ENCODE measurements at regions not wholly inside any gene's neighbourhood (a gene's known extent, or its start where the extent isn't known, plus 50 kb on each side); places are given as distances from the start of the nearest gene placed in this dataset.

DNA sequence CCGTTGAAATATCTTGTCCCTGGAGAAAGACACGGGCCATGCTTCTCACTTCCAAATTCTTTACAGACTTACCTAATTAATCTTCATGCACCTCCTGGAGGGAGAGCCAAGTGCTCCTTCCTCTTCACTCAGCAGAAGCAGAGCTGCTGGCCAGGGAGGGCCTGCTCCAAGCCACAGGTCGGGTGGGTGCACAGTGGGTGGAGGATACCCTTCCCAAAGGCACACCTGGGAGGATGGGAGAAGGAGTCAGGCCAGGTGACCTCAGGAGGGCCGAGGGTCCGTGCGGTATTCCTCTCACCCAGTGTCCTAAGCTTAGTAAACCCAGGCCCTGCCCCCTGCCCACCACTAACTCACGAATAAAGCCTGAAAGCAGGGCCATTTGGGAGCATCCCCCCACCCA is 171.3 kb upstream of the RPL38 start:
- no peak for ATAC-seq
- H3K27me3 Mint-ChIP-seq: peaks cover 51% of the 10 kb centered on the region
- no peaks in the 10 kb centered on the region for H3K4me1 Mint-ChIP-seq
- H3K4me3 Mint-ChIP-seq: no peak overlapping the region
- no peaks in the 10 kb centered on the region for H3K36me3 Mint-ChIP-seq
- no peak overlapping the region for H3K27ac Mint-ChIP-seq
- H3K9me3 Mint-ChIP-seq: no peaks in the 10 kb centered on the region

DNA sequence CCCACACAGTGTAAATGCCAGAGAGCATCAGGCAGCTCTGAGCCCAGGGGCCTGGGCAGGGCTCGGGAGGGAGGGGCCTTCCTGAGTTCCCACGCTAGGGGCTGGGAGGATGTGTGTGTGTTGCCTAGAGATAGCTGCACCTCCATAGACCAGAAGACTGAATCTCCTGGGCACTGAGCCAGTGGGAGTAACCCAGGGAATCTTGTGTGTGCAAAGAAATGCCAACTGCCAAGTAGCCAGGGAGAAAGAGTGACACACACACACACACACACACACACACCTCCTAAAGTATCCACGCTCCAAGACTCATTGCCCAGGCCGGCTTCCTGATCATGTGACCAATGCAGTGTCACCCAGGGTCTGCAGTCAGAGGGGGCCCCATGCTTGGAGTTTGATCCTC is 166.2 kb upstream of the RPL38 start:
- H3K36me3 Mint-ChIP-seq: no peaks in the 10 kb centered on the region
- H3K4me3 Mint-ChIP-seq: no peak overlapping the region
- no peak overlapping the region for H3K27ac Mint-ChIP-seq
- no peak for ATAC-seq
- no peaks in the 10 kb centered on the region for H3K9me3 Mint-ChIP-seq
- H3K27me3 Mint-ChIP-seq: peaks cover 13% of the 10 kb centered on the region
- H3K4me1 Mint-ChIP-seq: no peaks in the 10 kb centered on the region

DNA sequence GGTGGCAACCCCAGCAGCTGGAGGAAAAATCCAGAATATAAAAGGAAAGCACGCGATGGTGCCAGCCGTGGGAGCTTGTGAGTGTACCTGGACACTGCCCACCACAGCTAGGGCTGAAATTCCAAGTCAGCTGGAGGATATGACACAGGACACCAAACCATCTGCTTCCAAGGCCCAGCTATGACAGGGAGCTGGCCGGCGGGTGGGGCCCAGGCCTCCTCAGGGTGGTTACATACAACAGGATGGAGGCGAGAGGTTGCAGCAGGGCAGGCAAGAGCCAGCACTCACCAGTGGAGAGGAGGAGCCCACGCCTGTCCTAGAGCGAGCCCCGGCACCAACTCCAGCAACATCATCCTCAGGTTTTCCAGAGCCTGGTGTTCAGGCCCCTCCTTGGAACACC is 163.2 kb upstream of the RPL38 start:
- Mint-ChIP-seq H3K27me3 (peaks cover 1% of the 10 kb centered on the region), H3K4me3 (no peak overlapping the region)
- ATAC-seq: peak; percentile 6

DNA sequence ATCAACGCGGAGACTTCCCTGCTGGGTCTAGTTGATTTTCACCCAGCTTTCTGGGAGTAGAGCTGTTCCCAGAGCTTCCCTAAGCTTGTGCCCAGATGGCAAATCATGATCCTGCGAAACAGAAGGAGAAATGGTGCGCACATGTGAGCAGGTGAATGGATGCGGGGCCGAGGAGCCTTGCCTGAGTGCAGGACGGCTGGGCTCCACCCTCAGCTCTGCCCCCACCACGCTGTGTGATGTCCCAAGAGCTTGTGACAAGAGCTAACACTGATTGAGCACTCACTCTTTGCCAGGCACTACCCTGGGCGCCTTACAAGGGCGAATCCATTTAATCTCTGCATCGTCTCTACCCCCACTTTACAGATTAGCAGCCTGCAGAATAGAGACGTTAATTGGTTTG is 162.7 kb upstream of the RPL38 start:
- Mint-ChIP-seq H3K9me3 (no peaks in the 10 kb centered on the region), H3K27me3 (peaks cover 5% of the 10 kb centered on the region), H3K4me3 (no peak overlapping the region), H3K36me3 (no peaks in the 10 kb centered on the region), H3K4me1 (no peaks in the 10 kb centered on the region), H3K27ac (no peak overlapping the region)
- no peak for ATAC-seq

More for the DNA sequence above, 163.2 kb upstream of the RPL38 start:
- Mint-ChIP-seq H3K4me1 (no peaks in the 10 kb centered on the region), H3K27ac (no peak overlapping the region), H3K36me3 (no peaks in the 10 kb centered on the region), H3K9me3 (no peaks in the 10 kb centered on the region)

DNA sequence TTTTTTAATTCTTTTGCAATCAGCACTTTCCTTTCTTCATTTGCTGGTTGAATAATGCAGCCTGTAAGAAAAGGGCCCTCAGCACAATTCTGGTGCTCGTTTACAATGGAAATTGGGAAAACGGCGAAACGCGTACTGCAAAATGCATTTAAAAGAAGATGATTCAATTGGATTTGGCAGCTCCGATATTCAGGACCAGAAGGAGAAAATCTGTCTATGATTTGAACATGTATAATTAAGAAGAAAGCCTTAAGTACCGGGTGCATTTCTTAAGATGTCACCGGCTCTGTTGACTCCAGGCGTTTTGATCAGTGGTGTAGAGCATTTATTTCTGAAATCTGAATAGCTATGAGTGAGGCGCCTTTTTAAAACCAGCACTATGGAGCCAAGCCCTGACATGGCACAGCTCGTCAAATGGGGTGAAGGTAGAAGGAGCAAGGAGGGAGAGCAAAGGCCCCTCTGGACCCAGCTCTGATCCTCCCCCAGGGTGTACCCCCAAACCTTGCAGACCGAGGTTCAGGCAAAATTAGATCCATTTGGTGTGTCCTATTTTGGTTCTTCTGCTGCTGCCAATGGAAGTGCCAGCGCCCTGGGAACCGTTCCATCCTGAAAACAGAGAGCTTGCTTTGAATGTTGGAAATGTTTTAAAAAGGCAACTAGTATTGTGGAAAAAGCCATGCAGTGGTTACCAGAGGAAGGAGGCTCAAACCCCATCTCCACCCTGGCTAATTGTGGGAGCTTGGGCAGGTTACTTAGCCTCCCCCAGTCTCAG is 161.4 kb upstream of the RPL38 start:
- Mint-ChIP-seq H3K27ac (no peak overlapping the region), H3K9me3 (no peaks in the 10 kb centered on the region), H3K36me3 (no peaks in the 10 kb centered on the region), H3K27me3 (peaks cover 10% of the 10 kb centered on the region), H3K4me3 (no peak overlapping the region), H3K4me1 (no peaks in the 10 kb centered on the region)
- no peak for ATAC-seq

DNA sequence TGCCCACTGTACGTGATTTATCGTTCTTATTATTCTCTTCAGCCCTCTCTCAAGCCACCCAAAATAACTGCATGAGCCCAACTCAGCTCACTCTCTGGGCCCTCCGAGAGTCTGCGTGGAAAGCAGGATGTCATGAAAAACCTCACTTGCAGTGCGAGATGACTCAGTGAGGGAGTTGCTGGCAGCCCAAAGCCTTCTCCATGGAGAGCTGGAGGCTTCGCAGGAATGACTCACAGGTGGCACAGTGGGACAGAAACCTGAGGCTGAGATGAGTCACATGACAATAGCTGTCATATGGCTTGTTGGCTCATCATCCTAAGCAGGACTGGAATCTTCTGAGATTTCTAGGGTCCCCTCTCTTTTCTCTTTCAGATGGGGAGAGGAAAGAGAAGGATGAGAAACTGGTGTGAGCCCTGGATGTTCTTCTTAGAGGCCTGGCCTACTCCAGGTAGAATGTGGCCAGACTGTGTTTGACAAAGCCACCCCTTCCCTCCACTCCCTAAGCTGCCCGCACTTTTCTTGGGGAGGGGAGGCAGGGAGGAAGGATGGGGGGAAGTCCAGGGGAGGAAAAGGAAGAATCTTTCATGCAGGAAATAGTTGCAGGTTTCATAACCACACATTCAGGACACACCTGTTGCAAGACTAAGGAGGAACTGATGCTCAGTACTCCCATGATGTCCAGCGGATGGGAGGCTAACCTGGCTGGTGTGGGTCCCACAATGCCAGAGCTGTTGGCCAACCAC is 160.6 kb upstream of the RPL38 start:
- Mint-ChIP-seq H3K36me3 (no peaks in the 10 kb centered on the region), H3K9me3 (no peaks in the 10 kb centered on the region), H3K4me3 (no peak overlapping the region), H3K4me1 (no peaks in the 10 kb centered on the region), H3K27me3 (peaks cover 15% of the 10 kb centered on the region), H3K27ac (no peak overlapping the region)
- ATAC-seq: peak; percentile 5

GRCh38 chr17:74043976-74044375 is 159.5 kb upstream of the RPL38 start:
- no peak for ATAC-seq
- no peaks in the 10 kb centered on the region for H3K4me1 Mint-ChIP-seq
- no peaks in the 10 kb centered on the region for H3K36me3 Mint-ChIP-seq
- H3K9me3 Mint-ChIP-seq: no peaks in the 10 kb centered on the region
- H3K27me3 Mint-ChIP-seq: peaks cover 26% of the 10 kb centered on the region
- H3K4me3 Mint-ChIP-seq: no peak overlapping the region
- H3K27ac Mint-ChIP-seq: no peak overlapping the region

DNA sequence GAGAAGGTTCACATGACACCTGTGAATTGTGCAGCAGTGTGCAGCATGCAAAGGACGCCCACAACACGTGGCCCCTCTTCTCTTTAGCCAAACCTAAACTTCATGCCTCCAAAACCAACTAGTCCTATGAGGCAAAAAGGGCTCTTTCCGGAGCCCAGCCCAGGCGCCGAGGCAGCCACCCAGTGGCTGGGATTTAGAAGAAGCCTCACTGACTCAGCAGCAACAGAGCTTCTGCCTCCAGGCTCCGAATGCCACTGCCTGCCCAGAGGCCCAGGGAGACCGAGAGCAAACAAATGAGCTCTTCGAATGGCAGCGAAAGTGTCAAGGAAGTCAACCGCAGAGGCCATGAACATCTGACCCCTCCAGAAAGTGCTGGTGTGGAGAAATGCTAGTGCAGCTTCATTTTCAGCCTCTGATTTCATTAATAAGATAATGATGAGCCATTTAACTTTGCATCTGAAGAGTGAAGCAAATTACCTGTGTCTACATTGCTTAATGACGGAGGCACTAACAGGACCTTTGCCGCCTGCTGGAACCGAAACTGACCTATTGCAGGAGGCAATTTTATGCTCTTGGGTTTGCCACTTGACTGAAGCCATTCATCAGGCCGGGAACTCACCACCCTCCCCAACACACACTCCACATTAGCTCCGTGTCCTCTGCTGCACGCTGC is 157.7 kb upstream of the RPL38 start:
- no peak for ATAC-seq
- no peaks in the 10 kb centered on the region for H3K36me3 Mint-ChIP-seq
- no peaks in the 10 kb centered on the region for H3K4me1 Mint-ChIP-seq
- H3K4me3 Mint-ChIP-seq: no peak overlapping the region
- H3K9me3 Mint-ChIP-seq: no peaks in the 10 kb centered on the region
- peaks cover 44% of the 10 kb centered on the region for H3K27me3 Mint-ChIP-seq
- no peak overlapping the region for H3K27ac Mint-ChIP-seq

- Mint-ChIP-seq H3K4me3 (no peak overlapping the region), H3K9me3 (no peaks in the 10 kb centered on the region), H3K36me3 (no peaks in the 10 kb centered on the region), H3K27ac (no peak overlapping the region), H3K4me1 (no peaks in the 10 kb centered on the region), H3K27me3 (peaks cover 56% of the 10 kb centered on the region)
- ATAC-seq: no peak
Observed at GRCh38 chr17:74049167-74049966, 154.1 kb upstream of the RPL38 start.

DNA sequence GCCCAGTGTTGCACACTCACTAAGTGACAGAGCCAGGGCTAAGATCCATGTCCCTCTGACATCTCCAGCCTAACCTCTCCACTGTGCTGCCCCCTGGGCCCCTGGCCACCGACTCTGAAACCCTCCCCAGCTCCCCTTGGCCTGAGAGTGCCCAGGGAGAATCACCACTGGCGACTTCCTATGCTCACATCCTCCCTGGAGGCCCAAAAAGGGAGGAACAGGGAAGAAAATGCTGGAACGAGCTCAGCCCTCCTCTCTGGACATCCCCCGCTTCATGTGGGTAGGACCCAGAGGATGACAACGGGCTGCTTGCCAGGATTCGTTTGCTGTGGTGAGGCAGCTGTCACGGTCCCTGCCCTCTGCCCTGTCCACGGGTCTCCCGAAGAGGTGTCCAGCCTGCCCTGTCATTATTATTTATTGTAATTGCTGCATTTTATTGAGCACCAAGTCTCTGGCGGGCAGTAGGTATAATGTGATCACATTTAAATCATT is 153.5 kb upstream of the RPL38 start:
- Mint-ChIP-seq H3K36me3 (no peaks in the 10 kb centered on the region), H3K27ac (no peak overlapping the region), H3K27me3 (peaks cover 62% of the 10 kb centered on the region), H3K4me3 (no peak overlapping the region), H3K4me1 (no peaks in the 10 kb centered on the region), H3K9me3 (no peaks in the 10 kb centered on the region)
- no peak for ATAC-seq

DNA sequence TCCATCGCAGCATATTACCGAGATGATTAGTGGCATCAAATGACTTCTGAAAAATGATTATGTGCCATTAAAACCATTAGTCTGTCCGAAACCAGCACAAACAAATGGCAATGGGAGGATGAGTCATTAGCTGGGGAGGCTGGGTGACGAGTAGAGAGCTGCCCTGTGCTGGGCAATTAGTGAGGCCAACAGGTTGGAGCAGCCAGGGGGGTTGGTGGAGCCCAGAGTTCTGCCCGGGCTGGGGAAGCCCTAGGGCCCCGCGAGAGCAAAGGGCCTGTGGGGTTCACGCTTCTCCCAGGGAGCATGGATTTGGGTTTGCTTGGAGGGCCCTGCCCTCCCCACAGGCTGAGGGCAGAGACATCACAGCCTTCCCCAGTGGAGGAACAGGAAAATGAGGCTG is 152.1 kb upstream of the RPL38 start:
- H3K27ac Mint-ChIP-seq: no peak overlapping the region
- no peaks in the 10 kb centered on the region for H3K36me3 Mint-ChIP-seq
- no peak for ATAC-seq
- H3K4me1 Mint-ChIP-seq: no peaks in the 10 kb centered on the region
- H3K4me3 Mint-ChIP-seq: no peak overlapping the region
- peaks cover 65% of the 10 kb centered on the region for H3K27me3 Mint-ChIP-seq
- no peaks in the 10 kb centered on the region for H3K9me3 Mint-ChIP-seq

- Mint-ChIP-seq H3K36me3 (no peaks in the 10 kb centered on the region), H3K4me3 (no peak overlapping the region), H3K27ac (no peak overlapping the region), H3K27me3 (peaks cover 68% of the 10 kb centered on the region), H3K4me1 (no peaks in the 10 kb centered on the region), H3K9me3 (no peaks in the 10 kb centered on the region)
- ATAC-seq: no peak
Observed at GRCh38 chr17:74052993-74053711, 150.3 kb upstream of the RPL38 start.

DNA sequence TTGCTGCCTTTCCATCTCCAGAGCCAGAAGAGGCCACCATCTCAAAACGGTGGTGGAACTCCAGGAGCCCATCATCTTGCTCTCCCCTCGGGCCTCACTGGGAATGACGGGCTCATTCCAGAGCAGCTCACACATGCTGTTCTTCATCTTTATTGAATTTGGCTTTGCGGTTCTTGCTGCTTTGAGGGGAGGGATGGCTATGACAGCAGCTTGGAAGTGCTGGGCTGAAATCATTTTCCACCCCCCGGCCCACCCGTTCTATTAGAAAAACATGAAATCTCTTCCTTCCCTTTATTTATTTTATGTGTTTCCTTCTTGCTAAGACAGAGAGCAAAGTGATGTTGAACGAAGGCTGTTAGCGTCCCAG is 149.8 kb upstream of the RPL38 start:
- H3K4me1 Mint-ChIP-seq: no peaks in the 10 kb centered on the region
- H3K36me3 Mint-ChIP-seq: no peaks in the 10 kb centered on the region
- no peak for ATAC-seq
- H3K4me3 Mint-ChIP-seq: no peak overlapping the region
- H3K27me3 Mint-ChIP-seq: peaks cover 62% of the 10 kb centered on the region
- no peak overlapping the region for H3K27ac Mint-ChIP-seq
- H3K9me3 Mint-ChIP-seq: no peaks in the 10 kb centered on the region

DNA sequence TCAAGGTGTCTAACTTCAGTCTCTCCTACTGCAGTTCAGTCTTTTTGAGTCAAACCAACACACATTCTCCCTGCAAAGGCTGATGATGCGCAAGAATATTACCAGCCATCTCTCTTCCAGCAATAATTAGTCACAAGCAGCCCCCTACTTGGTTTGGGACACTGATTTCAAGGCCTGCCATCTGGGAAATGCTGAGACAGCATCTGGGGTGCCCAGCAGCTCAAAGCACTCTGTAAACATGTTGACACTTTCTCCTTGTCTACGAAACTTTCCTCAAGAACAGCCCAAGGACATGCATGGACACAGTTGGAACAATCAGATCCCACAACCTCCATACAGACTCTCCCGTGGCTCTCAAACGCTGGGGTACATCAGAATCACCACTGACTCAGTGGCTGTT is 149.2 kb upstream of the RPL38 start:
- H3K4me1 Mint-ChIP-seq: no peaks in the 10 kb centered on the region
- no peak overlapping the region for H3K4me3 Mint-ChIP-seq
- H3K27me3 Mint-ChIP-seq: peaks cover 57% of the 10 kb centered on the region
- no peaks in the 10 kb centered on the region for H3K9me3 Mint-ChIP-seq
- H3K27ac Mint-ChIP-seq: no peak overlapping the region
- H3K36me3 Mint-ChIP-seq: no peaks in the 10 kb centered on the region
- ATAC-seq: no peak
